Neutrophil (primary cell): ENCODE measurements at regions not wholly inside any gene's neighbourhood (a gene's known extent, or its start where the extent isn't known, plus 50 kb on each side); places are given as distances from the start of the nearest gene placed in this dataset.

ENCODE experiments used
- H3K27ac ChIP-seq: fragments of 200-600 bp; sonication (generic); 2 replicates; pipeline ENCODE4 v1.5.1; 2016; ENCODE audit warnings: mild to moderate bottlenecking, moderate library complexity
- H3K27me3 ChIP-seq: fragments of 200-600 bp; sonication (generic); 2 replicates; pipeline ENCODE4 v1.6.0; 2016; ENCODE audit warnings: mild to moderate bottlenecking
- H3K36me3 ChIP-seq: fragments of 200-600 bp; sonication (generic); 2 replicates; pipeline ENCODE4 v1.5.1; 2017
- H3K4me1 ChIP-seq, 2 experiments: fragments of 200-600 bp in 1 of 2; sonication (generic) in 1 of 2; 1 replicate in 1 of 2; 2 replicates in 1 of 2; pipeline versions ENCODE4 v1.5.1 to v1.6.1; 2013 to 2016; ENCODE audit warnings: low read depth in 1 of 2, low read length in 1 of 2, mild to moderate bottlenecking in 1 of 2, moderate library complexity in 1 of 2; ENCODE audit not compliant: control insufficient read depth in 1 of 2, insufficient read depth in 1 of 2
- H3K4me3 ChIP-seq, 2 experiments: fragments of 200-600 bp in 1 of 2; sonication (generic) in 1 of 2; 1 replicate in 1 of 2; 2 replicates in 1 of 2; pipeline ENCODE4 v1.5.1; 2013 to 2016; ENCODE audit warnings: low read depth in 1 of 2, low read length in 1 of 2, mild to moderate bottlenecking in 1 of 2, moderate library complexity in 1 of 2
- H3K9me3 ChIP-seq: fragments of 200-600 bp; sonication (generic); 2 replicates; pipeline ENCODE4 v1.5.1; 2016
- TF ChIP-seq, protein P1 (sequence below): fragments of 200-600 bp; sonication (generic); IDR thresholded peaks from 2 replicates; pipeline ENCODE4 v1.5.1; 2016; ENCODE audit warnings: antibody characterized with exemption

GRCh38 chr21:33974513-33975468 lies 59.2 kb upstream of the ATP5PO start:
- TF ChIP-seq, protein P1, sequence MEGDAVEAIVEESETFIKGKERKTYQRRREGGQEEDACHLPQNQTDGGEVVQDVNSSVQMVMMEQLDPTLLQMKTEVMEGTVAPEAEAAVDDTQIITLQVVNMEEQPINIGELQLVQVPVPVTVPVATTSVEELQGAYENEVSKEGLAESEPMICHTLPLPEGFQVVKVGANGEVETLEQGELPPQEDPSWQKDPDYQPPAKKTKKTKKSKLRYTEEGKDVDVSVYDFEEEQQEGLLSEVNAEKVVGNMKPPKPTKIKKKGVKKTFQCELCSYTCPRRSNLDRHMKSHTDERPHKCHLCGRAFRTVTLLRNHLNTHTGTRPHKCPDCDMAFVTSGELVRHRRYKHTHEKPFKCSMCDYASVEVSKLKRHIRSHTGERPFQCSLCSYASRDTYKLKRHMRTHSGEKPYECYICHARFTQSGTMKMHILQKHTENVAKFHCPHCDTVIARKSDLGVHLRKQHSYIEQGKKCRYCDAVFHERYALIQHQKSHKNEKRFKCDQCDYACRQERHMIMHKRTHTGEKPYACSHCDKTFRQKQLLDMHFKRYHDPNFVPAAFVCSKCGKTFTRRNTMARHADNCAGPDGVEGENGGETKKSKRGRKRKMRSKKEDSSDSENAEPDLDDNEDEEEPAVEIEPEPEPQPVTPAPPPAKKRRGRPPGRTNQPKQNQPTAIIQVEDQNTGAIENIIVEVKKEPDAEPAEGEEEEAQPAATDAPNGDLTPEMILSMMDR = no peak
- H3K27ac ChIP-seq = no peak overlapping the region
- peaks cover 13 to 19% of the 10 kb centered on the region in 2 experiments for H3K4me1 ChIP-seq
- H3K27me3 ChIP-seq = no peaks in the 10 kb centered on the region
- H3K9me3 ChIP-seq = no peaks in the 10 kb centered on the region
- no peaks in the 10 kb centered on the region for H3K36me3 ChIP-seq
- H3K4me3 ChIP-seq = no peak overlapping the region

DNA sequence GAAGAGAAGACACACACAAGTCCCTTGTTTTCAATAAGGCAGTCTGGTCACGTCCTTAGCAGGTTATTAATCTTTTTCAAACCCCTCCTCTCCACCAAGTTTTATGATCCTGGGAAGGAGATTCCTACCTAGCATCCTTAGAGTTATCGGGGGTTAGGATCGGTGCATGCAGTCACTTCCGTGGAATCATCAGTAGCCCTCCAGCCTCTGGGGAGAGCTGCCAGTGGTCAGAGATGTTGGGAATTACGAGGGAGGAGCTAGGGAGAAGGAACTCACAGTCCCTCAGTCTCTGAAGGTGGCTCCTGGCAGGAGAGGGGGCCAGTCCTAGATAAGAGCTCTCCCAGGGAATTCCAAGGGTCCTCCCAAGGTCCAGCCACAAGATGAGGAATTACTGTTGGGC lies 57.7 kb upstream of the ATP5PO start:
- Histone ChIP-seq H3K27me3 (no peaks in the 10 kb centered on the region), H3K9me3 (no peaks in the 10 kb centered on the region), H3K27ac (no peak overlapping the region), H3K4me3 (no peak overlapping the region), H3K36me3 (no peaks in the 10 kb centered on the region), H3K4me1 (peaks cover 13 to 19% of the 10 kb centered on the region in 2 experiments)
- TF ChIP-seq, protein P1 = no peak

GRCh38 chr21:33972539-33972938 lies 56.9 kb upstream of the ATP5PO start:
- H3K27me3 ChIP-seq = no peaks in the 10 kb centered on the region
- H3K4me1 ChIP-seq = peaks cover 13 to 19% of the 10 kb centered on the region in 2 experiments
- TF ChIP-seq, protein P1 = no peak
- no peaks in the 10 kb centered on the region for H3K9me3 ChIP-seq
- no peaks in the 10 kb centered on the region for H3K36me3 ChIP-seq
- H3K27ac ChIP-seq = no peak overlapping the region
- H3K4me3 ChIP-seq = no peak overlapping the region

DNA sequence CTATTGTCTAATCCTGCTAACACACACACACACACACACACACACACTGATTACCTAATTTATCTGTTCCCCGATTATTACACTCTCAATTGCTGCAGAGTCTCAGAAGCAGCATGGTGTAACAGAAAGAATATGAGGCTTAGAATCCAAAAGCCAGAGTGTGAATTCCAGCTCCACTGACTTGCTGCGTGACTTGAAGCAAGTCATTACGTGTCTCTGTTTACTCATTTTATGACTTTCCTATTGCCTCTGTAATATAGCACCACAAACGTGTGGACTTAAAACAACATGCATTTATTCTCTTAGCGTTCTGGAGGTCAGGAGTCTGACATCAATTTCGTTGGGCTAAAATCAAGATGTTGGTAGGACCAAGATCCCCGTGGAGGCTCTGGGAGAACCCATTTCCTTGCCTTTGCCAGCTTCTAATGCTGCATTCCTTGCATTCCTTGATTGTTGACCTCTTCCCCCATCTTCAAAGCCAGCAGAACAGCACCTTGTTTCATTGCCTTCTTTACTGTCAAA lies 55.9 kb upstream of the ATP5PO start:
- no peaks in the 10 kb centered on the region for H3K27me3 ChIP-seq
- H3K4me1 ChIP-seq = peaks cover 10 to 11% of the 10 kb centered on the region in 2 experiments
- no peak overlapping the region for H3K27ac ChIP-seq
- TF ChIP-seq, protein P1 = no peak
- H3K9me3 ChIP-seq = no peaks in the 10 kb centered on the region
- no peaks in the 10 kb centered on the region for H3K36me3 ChIP-seq
- no peak overlapping the region for H3K4me3 ChIP-seq

GRCh38 chr21:33969581-33969980 lies 54.0 kb upstream of the ATP5PO start:
- H3K36me3 ChIP-seq = no peaks in the 10 kb centered on the region
- no peaks in the 10 kb centered on the region for H3K27me3 ChIP-seq
- H3K27ac ChIP-seq = no peak overlapping the region
- no peaks in the 10 kb centered on the region for H3K9me3 ChIP-seq
- no peak overlapping the region for H3K4me3 ChIP-seq
- TF ChIP-seq, protein P1 = no peak
- H3K4me1 ChIP-seq = no peaks in the 10 kb centered on the region
